Mucosa of descending colon (tissue), 3 donors: ENCODE measurements at regions not wholly inside any gene's neighbourhood (a gene's known extent, or its start where the extent isn't known, plus 50 kb on each side); places are given as distances from the start of the nearest gene placed in this dataset.

Experiments
- ATAC-seq: fragments of 200-7000 bp; cut with Tn5 transposase; one replicate; pipeline ENCODE4 v1.9.1; 2020; ENCODE audit warnings: mild to moderate bottlenecking, moderate library complexity
- DNase-seq, 3 donors: peaks; one replicate each; pipeline ENCODE4 v3.0.0-alpha.2; 2020
- H3K36me3 ChIP-seq: fragments of 200-600 bp; one replicate; pipeline ENCODE4 v1.8.0; 2021; ENCODE audit warnings: low read depth, mild to moderate bottlenecking
- H3K4me1 ChIP-seq: fragments of 200-600 bp; one replicate; pipeline ENCODE4 v1.8.0; 2021; ENCODE audit warnings: low read depth, mild to moderate bottlenecking
- H3K4me3 ChIP-seq: fragments of 200-600 bp; one replicate; pipeline ENCODE4 v1.8.0; 2021; ENCODE audit warnings: mild to moderate bottlenecking
- H3K9me3 ChIP-seq: fragments of 200-600 bp; one replicate; pipeline ENCODE4 v1.8.0; 2021; ENCODE audit warnings: mild to moderate bottlenecking
- intact Hi-C, 2 donors: fragments of 100-400 bp; cut with DNase I in 1 of 2; cut with micrococcal nuclease in 1 of 2; formaldehyde crosslinking; loops; one replicate each; pipeline versions ENCODE4 v1.11.0 to v1.11.1; 2022; cut with DNase I, micrococcal nuclease
- TF ChIP-seq, protein P1 (sequence below): fragments of 200-600 bp; IDR thresholded peaks from one replicate; pipeline ENCODE4 v1.8.0; 2022; ENCODE audit warnings: antibody characterized with exemption, mild to moderate bottlenecking
- donor health status: DM: no; HTN: no; CAD: no; lungs with moderate emphysema.
- donor health status: DM: no; HTN: no; CAD: no.
- donor health status: DM: no; HTN: yes; CAD: no.

DNA sequence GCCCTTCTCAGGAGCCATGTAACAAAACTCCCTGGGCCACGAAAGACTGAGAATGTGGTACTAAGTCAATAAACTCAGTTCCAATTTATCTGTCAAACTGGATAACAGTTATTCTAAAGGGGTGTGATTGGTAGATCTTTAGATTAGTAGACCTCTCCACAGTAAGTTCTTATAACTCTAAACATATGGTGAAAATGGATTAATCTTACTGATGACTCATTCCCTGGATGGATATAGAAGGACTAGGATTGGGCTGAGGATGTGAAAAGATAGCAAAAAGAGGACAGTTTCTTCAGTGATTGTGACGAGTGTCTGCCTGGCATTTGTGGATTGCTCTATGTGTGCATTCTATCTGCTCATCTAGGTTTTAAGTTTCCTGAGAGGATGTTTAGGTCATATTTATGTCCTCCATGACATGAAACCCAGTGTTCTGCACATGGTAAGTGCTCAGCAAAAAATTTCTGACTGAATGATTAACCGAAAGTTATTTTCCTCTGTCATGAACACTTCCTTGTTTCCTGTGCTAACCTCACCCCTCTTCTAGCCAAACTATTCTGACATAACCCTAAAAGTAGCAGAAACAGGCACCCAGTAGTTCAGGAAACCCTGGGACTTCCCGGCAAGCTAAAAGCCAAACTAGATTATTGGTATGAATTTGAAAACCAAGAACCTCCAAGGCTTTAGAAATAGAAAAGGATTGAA, 397.5 kb upstream of the PLXNA2 start:
- DNase-seq (no peak), ATAC-seq (no peak)
- intact Hi-C loops: no loop called here
- H3K36me3 ChIP-seq: no peaks in the 10 kb centered on the region
- no peaks in the 10 kb centered on the region for H3K9me3 ChIP-seq
- no peaks in the 10 kb centered on the region for H3K4me1 ChIP-seq
- TF ChIP-seq, protein P1, sequence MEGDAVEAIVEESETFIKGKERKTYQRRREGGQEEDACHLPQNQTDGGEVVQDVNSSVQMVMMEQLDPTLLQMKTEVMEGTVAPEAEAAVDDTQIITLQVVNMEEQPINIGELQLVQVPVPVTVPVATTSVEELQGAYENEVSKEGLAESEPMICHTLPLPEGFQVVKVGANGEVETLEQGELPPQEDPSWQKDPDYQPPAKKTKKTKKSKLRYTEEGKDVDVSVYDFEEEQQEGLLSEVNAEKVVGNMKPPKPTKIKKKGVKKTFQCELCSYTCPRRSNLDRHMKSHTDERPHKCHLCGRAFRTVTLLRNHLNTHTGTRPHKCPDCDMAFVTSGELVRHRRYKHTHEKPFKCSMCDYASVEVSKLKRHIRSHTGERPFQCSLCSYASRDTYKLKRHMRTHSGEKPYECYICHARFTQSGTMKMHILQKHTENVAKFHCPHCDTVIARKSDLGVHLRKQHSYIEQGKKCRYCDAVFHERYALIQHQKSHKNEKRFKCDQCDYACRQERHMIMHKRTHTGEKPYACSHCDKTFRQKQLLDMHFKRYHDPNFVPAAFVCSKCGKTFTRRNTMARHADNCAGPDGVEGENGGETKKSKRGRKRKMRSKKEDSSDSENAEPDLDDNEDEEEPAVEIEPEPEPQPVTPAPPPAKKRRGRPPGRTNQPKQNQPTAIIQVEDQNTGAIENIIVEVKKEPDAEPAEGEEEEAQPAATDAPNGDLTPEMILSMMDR: no peak
- no peak overlapping the region for H3K4me3 ChIP-seq

DNA sequence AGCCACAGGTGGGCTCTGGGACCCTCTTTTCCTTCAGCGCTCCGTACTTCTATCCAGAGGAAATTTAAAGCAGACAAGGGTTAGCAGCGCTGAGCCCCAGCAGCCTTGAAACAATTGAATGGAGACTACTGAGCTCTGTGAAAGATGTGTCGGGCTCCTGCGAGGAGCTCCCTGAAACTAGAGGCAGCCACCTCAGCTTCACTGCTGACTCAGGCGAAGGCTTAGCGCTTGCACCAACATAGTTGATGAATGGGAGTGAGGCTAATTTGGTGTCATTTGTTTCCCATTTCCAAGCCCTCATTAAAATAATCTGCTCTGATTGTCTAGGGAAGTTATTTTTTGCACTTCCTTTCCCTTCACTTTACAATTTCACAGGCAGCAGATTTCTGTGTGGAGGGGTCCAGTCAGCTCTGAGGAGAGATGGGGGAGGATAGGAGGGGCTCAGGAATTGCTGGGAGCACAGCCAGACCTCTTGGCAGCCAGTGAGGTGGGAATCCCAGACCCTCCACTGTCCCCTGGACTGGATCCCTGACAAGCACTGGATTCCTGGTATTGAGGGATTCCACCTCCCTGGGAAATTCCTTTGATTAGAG, 398.9 kb upstream of the PLXNA2 start:
- Histone ChIP-seq H3K4me1 (no peaks in the 10 kb centered on the region), H3K9me3 (no peaks in the 10 kb centered on the region), H3K4me3 (no peak overlapping the region), H3K36me3 (no peaks in the 10 kb centered on the region)
- TF ChIP-seq, protein P1: no peak
- intact Hi-C loops: no loop called here
- DNase-seq: no peak
- ATAC-seq: no peak

DNA sequence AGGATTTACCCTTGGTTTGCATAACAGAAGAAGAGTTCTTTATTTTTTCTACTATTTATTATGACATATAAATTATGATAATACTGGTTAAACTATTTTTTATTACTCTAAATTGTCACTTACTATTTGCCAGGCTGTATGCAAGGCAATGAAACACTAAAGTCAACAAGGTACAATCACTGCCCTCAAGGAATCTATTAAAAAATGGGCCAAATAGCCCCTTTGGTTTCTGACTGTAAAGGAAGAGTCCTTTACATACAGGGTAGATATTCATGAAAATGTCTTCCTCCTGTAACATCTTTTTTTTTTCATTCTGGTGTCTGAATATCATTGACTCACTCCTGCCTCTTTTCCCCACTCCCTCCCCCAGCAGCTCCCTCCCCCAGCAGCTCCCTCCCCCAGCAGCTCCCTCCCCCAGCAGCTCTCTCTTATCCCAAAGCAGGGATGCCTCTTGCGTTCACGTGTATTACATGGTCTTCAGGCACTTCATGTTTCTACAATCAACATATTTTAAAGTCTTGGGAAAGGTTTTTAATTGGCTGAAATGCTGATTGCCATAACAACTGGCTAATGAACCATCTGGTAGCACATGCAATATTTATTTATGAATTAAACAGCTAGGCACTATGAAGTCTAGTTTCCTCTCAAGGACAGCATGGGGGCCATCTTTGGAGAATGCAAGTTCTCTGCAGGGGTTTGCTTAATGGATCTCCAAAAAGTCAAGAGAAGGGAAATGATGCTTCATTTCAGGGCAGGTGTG, 400.4 kb upstream of the PLXNA2 start:
- DNase-seq (no peak), ATAC-seq (no peak)
- H3K9me3 ChIP-seq: no peaks in the 10 kb centered on the region
- intact Hi-C loops: no loop called here
- TF ChIP-seq, protein P1: no peak
- H3K4me3 ChIP-seq: no peak overlapping the region
- no peaks in the 10 kb centered on the region for H3K4me1 ChIP-seq
- H3K36me3 ChIP-seq: no peaks in the 10 kb centered on the region

DNA sequence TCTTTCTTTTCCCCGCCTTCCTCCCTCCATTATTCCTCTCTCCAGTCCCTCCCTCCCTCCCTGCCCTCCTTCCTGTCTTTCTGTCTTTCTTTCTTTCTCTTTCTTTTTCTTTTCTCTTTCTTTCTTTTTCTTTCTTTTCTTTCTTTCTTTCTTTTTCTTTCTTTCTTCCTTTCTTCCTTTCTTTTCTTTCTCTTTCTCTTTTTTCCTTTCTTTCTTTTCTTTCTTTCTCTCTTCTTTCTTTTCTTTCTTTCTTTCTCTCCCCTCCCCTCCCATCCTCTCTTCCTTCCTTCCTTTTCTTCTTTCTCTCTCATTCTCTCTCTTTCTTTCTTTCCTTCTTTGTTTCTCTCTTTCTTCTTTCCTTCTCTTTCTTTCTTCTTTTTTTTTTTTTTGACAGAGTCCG, 402.2 kb upstream of the PLXNA2 start:
- intact Hi-C loops: no loop called here
- ATAC-seq (no peak), DNase-seq (no peak)
- Histone ChIP-seq H3K4me1 (no peaks in the 10 kb centered on the region), H3K4me3 (no peak overlapping the region), H3K36me3 (no peaks in the 10 kb centered on the region), H3K9me3 (no peaks in the 10 kb centered on the region)
- TF ChIP-seq, protein P1: no peak

DNA sequence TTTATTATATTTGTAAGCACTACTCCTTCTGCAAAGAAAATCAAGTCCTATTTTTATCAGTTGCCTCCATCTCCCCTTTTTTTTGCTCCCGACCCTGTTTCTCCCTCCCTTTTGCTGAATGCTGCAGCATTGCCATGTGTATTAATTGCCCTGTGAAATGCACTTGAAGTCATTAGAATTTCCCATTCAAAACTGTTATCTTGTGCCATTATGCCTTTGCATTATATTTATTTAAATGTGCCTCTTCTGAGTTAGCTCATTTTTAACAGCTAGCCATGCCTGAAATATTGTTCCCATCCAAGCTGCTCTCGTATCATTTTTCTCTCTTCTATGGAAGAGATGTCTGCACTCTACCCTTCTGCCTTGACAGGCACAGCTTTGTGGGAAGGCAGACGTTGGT, 404.0 kb upstream of the PLXNA2 start:
- Histone ChIP-seq H3K9me3 (no peaks in the 10 kb centered on the region), H3K4me3 (no peak overlapping the region), H3K36me3 (no peaks in the 10 kb centered on the region), H3K4me1 (no peaks in the 10 kb centered on the region)
- TF ChIP-seq, protein P1: no peak
- DNase-seq (no peak), ATAC-seq (no peak)
- intact Hi-C loops: no loop called here
